DMS153 treated with DMSO at 0.1 percent for 48 hours (cell line): ENCODE measurements at regions not wholly inside any gene's neighbourhood (a gene's known extent, or its start where the extent isn't known, plus 50 kb on each side); places are given as distances from the start of the nearest gene placed in this dataset.

Experiments
- DNase-seq: peaks from one replicate; lab custom pipeline; 2025; ENCODE audit not compliant: unreplicated experiment; lab: John Stamatoyannopoulos, UW

DNA sequence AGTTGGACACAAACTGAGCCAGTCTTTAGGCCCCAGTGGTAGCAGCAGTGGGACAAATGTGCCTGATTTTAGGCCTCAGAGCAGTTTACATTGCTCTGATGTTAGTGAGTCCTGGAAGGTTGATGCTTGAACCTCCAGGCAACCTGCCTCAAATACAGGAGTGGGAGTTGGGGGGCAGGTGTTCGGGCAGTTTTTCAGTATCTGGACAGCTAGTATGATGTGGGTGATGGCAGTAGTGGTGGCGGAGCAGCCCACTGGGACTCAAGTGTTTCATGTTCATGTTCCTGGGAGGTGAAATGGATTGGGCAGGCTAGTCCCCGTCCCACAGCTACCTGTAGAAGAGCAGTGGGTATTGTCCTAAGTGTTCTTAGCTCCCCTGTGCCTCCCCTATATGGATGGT, 857.8 kb downstream of the JRKL start:
- no peak for DNase-seq

DNA sequence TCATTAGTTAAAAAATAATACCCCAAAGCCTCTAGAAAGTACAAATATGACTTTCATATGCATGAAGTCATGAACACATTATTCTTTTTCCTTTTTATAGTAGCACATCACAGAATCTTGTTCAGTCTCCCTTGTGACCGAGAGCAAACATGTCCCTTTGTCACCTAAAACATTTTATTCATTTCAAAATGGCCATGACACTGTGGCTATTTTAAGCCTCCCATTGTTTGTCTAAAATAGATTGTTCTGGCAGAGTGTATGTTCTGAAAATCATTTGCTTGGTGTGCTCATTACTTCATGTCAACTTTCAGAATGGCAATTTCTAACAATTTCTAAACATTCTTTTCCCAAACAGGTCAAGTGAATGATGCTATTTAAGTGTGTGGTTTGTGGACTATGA, 865.0 kb downstream of the JRKL start:
- no peak for DNase-seq

GRCh38 chr11:97259434-97259833, 869.6 kb downstream of the JRKL start:
- no peak for DNase-seq

DNA sequence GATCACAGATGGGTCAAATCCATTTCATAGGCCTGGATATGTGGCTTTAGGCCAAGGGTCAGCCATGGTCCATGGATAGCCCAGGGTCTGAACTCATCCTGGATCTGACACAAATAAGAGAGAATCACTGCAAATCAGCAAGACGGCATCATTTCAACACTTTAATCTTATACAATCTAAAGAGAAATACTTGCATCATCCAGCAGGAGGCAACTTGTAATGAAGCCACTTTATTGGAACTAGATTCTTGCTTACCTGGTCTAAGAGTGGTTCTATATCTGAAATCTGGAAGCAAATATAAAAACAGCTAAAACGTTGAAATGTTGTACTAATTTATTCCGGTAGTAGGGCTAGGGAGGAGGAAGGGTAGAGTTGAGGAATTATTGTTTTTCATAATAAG, 870.1 kb downstream of the JRKL start:
- DNase-seq: no peak

- no peak for DNase-seq
Measured at GRCh38 chr11:97263183-97263858, 873.5 kb downstream of the JRKL start.

- no peak for DNase-seq
Measured at GRCh38 chr11:97269527-97269926, 879.7 kb downstream of the JRKL start.

DNA sequence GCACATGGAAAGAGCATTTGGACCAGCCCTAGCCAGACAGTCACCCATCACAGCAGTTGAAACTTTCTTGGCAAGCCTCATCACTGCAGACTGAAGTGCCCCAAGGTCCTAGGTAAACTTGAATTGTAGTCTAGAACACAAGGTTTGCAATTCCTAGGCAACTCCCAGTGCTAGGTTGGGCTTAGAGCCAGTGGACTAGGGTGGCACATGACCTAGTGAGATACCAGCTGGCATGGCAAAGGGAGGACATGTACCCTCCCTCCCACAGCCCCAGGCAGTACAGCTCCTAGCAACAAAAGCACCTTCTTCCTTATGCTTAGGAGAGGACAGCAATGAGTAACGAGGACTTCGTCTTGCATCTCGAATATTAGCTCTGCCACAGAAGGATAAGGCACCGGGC, 889.5 kb downstream of the JRKL start:
- DNase-seq: no peak

- no peak for DNase-seq
Measured at GRCh38 chr11:97280347-97280746, 890.5 kb downstream of the JRKL start.

GRCh38 chr11:97289823-97290222, 900.0 kb downstream of the JRKL start:
- no peak for DNase-seq

- no peak for DNase-seq
Measured at GRCh38 chr11:97290464-97291041, 900.7 kb downstream of the JRKL start.

- no peak for DNase-seq
Measured at GRCh38 chr11:97296301-97296700, 906.5 kb downstream of the JRKL start.

GRCh38 chr11:97309291-97309690, 919.5 kb downstream of the JRKL start:
- DNase-seq: no peak

DNA sequence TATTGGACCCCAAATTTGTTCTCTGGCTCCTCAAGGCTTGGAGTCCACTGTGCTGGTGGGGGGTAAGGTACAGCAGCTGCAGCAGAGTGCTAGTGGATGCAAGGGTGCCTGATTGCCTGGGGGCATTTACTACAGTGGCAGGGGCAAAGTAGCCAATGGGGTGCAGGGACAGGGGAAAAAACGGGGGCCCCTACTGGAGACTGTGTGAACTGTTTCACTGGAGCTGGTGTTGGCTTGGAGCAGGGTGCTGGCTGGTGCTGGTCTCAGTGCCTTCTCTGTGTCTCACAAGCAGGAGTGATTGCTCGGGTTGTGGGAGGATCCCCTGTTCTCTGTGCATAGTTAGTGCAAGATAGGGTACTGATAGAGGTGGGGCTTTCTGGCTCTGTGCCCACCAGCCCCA, 935.9 kb downstream of the JRKL start:
- no peak for DNase-seq

DNA sequence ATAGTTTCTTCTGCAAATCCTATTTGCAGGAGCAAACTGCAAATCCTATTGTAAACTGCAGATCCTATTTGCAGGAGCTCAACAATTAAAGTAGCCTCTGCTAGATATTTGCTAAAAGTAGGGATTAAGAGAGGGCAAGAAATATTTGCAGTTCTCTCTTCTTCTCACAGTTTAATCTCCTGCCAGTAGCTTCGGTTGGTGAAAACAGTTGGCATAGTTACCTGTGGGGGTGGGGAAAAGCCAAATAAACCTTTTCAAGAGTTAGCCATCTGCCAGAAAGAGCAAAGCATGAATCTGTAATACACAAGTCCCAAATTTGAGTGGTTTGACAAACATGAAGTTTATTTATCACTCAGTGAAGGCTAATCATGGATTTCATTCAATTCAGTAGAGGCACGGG, 942.5 kb downstream of the JRKL start:
- no peak for DNase-seq

DNA sequence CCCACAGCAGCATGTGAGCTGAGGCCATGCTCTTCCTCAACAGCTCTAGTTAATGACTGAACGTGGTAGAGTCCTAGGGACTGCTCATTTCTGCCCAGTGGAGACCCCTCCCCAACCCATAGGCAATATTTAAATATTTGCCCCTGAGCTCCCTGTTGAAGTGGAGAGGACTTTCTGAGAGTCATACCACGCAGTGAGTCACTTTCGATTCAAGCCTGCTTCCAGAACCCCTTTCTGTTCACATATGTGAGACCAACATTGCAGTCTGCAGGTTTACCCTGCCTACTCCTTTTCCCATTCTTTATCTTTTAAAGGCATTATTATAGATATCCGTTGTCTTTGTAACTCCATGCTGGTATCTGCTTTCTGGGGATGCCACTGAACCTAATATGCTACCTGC, 946.3 kb downstream of the JRKL start:
- DNase-seq: no peak

- DNase-seq: no peak
Measured at GRCh38 chr11:97345032-97345431, 955.2 kb downstream of the JRKL start.

- DNase-seq: no peak
Measured at GRCh38 chr11:97349201-97349600, 959.4 kb downstream of the JRKL start.

- DNase-seq: no peak
Measured at GRCh38 chr11:97351939-97352338, 962.1 kb downstream of the JRKL start.

- no peak for DNase-seq
Measured at GRCh38 chr11:97354026-97354425, 964.2 kb downstream of the JRKL start.

DNA sequence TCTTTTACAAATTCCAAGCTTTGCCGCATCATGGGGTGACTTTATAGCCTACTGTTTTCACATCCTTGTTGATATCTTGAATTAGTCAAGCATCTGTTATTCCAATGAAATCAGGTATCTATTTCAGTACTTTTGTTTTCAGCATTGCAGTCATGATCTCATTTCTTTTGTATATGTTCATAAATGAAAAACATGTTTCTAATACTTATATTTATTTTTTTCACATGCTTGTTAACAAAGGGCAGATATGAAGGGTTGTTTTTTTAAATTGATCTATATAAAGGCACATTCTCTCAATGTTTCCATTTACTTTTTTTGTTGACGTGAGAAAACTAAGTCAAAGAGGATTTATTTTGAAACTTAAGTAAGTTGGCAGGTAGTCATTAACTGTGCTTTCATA, 964.8 kb downstream of the JRKL start:
- no peak for DNase-seq

- no peak for DNase-seq
Measured at GRCh38 chr11:97355230-97355629, 965.4 kb downstream of the JRKL start.

- DNase-seq: no peak
Measured at GRCh38 chr11:97356144-97356543, 966.3 kb downstream of the JRKL start.

GRCh38 chr11:97359016-97359415, 969.2 kb downstream of the JRKL start:
- no peak for DNase-seq
